ENCODE measurements at regions not wholly inside any gene's neighbourhood (a gene's known extent, or its start where the extent isn't known, plus 50 kb on each side); places are given as distances from the start of the nearest gene placed in this dataset.

DNA sequence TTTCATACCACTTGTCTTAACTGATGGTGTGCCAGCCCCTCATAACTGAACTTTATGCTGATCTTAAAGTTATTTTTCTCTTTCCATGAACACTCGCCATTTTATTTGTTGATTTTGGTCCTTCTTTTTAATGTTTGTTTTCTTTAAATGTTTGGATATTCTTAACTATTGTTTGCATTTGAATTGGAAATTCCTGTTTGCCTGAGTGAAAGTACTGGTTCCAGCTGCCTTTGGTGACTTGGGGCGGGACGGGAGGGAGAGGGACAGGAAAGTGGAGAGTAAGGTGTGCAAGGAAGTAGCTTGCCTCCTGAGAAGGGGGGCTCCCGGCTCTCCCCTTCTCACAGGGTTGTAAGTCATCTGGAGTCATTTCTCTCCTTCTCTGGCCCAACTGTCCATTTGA is 287.1 kb upstream of the PPP2R3A start:
- no peak for TF ChIP-seq POLR2AphosphoS5 (IDR thresholded peaks at IDR 0.05)
- TF ChIP-seq POLR2A (IDR thresholded peaks at IDR 0.05; ENCODE audit: low read depth) = no peak
- TF ChIP-seq, protein P1, sequence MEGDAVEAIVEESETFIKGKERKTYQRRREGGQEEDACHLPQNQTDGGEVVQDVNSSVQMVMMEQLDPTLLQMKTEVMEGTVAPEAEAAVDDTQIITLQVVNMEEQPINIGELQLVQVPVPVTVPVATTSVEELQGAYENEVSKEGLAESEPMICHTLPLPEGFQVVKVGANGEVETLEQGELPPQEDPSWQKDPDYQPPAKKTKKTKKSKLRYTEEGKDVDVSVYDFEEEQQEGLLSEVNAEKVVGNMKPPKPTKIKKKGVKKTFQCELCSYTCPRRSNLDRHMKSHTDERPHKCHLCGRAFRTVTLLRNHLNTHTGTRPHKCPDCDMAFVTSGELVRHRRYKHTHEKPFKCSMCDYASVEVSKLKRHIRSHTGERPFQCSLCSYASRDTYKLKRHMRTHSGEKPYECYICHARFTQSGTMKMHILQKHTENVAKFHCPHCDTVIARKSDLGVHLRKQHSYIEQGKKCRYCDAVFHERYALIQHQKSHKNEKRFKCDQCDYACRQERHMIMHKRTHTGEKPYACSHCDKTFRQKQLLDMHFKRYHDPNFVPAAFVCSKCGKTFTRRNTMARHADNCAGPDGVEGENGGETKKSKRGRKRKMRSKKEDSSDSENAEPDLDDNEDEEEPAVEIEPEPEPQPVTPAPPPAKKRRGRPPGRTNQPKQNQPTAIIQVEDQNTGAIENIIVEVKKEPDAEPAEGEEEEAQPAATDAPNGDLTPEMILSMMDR (IDR thresholded peaks at IDR 0.05) = no peak
- TF ChIP-seq EP300 (IDR thresholded peaks at IDR 0.05) = no peak
